OCI-LY1 (cell line): ENCODE measurements at regions not wholly inside any gene's neighbourhood (a gene's known extent, or its start where the extent isn't known, plus 50 kb on each side); places are given as distances from the start of the nearest gene placed in this dataset.

Experiments used
- EZH2 ChIP-seq: fragments of 200-600 bp; sonication (generic), shearing (Covaris generic); IDR thresholded peaks from 2 replicates; pipeline ENCODE4 v1.8.0; 2017; ENCODE audit warnings: borderline replicate concordance, mixed run types, mild to moderate bottlenecking, antibody characterized with exemption, low read length, moderate library complexity, mixed read lengths
- TF ChIP-seq, protein P1 (sequence below): fragments of 200-600 bp; sonication (generic), shearing (Covaris generic); IDR thresholded peaks from 2 replicates; pipeline ENCODE4 v1.5.1; 2017; ENCODE audit warnings: mild to moderate bottlenecking, antibody characterized with exemption, low read length, moderate library complexity, mixed read lengths

DNA sequence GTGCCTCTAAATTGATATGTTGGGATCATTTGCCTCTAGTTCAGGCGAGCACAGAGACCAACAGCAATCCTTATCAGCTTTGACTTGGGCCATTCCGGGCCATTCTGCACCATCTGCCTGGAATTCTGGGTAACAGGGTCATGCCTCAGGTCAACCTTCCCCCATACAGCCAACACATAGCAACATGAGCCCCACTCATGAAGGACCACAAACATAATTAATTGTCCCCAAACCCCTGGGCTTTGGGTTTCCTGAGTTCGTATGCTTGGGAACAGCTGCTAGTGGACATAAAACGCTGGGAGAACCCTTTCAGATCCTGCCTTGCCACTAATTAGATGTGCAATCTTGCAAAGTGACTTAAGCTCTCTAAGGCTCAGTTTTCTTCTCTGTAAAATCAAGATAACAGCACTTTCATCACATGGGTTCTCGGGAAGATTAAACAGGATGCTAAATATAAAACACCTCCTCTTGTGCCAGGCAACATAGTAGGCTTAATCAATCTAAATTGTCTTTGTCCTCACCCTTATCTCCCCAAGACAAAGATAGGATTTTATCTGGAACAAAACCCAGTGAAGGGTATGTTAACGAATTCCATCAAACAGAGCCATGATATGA, 426.5 kb downstream of the CD83 start:
- TF ChIP-seq, protein P1, sequence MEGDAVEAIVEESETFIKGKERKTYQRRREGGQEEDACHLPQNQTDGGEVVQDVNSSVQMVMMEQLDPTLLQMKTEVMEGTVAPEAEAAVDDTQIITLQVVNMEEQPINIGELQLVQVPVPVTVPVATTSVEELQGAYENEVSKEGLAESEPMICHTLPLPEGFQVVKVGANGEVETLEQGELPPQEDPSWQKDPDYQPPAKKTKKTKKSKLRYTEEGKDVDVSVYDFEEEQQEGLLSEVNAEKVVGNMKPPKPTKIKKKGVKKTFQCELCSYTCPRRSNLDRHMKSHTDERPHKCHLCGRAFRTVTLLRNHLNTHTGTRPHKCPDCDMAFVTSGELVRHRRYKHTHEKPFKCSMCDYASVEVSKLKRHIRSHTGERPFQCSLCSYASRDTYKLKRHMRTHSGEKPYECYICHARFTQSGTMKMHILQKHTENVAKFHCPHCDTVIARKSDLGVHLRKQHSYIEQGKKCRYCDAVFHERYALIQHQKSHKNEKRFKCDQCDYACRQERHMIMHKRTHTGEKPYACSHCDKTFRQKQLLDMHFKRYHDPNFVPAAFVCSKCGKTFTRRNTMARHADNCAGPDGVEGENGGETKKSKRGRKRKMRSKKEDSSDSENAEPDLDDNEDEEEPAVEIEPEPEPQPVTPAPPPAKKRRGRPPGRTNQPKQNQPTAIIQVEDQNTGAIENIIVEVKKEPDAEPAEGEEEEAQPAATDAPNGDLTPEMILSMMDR: no peak
- TF ChIP-seq EZH2: no peak
